HG03108 (cell line): ENCODE measurements at regions not wholly inside any gene's neighbourhood (a gene's known extent, or its start where the extent isn't known, plus 50 kb on each side); places are given as distances from the start of the nearest gene placed in this dataset.
"Not testable (repeated sequence)": the region's sequence is repeated elsewhere in the genome, so short reads cannot be mapped to it uniquely, and the experiment has no call there.

Source experiments
- ATAC-seq: cut with Tn5 transposase; IDR thresholded peaks from one replicate; pipeline ENCODE4 v1.9.1; 2021; ENCODE audit warnings: moderate library complexity; ENCODE audit not compliant: unreplicated experiment

DNA sequence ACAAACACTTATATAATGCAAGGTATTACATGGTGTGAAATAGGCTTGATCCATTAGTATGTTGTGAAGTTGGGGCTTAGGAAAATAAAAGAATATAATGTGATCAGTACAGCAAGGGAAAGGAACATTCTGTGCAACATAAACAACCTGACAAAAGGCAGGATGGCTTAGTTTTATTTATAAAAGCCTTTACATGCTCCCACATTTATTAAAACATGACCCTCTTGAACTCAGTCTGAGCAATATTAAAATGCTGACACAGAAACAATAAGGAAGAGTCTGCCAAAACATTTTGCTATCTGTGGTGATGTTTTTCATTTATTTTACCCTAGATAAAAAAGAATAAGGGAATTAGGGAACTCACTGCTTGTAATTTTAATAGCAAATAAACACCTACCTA is 519.7 kb downstream of the PCDH7 start:
- no peak for ATAC-seq

DNA sequence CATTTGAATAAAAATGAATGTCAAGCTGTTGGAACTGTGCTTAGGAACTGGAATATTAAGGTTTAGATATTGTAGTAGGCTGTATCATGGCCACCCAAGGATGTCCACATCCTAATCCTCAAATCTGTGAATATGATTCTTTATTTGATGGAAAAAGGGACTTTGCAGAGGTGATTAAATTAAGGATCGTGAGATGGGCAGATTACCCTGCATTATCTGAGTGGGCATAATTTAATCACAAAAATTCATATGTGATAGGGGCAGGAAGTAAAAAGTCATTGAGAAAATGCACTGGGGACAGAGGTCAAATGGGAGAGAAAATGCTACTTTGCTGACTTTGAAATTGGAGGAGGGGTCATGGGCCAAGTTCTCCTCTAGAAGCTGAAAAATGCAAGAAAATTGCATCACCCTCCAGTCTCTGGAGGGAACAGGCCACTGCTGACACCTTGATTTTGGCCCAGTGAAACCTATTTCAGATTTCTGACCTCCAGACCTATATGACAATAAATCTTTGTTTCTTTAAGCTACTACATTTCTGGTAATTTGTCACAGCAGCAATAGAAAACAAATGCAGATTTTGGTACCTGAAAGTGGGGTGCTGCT is 521.4 kb downstream of the PCDH7 start:
- no peak for ATAC-seq

DNA sequence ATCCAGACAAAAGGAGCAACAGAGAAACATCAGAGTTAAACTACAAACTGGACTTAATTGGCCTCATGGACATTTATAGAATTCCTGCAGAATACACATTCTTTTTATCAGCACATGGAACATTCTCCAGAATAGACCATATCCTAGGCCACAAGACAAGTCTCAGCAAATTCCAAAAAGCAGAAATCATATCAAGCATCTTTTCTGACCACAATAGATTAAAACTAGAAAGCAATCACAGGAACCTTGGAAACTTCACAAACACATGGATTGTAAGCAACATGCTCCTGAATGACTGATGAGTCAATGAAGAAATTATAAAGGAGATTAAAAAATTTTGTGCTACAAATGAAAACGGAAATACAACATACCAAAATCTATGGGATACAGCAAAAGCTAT is 526.7 kb downstream of the PCDH7 start:
- ATAC-seq, result no peak

DNA sequence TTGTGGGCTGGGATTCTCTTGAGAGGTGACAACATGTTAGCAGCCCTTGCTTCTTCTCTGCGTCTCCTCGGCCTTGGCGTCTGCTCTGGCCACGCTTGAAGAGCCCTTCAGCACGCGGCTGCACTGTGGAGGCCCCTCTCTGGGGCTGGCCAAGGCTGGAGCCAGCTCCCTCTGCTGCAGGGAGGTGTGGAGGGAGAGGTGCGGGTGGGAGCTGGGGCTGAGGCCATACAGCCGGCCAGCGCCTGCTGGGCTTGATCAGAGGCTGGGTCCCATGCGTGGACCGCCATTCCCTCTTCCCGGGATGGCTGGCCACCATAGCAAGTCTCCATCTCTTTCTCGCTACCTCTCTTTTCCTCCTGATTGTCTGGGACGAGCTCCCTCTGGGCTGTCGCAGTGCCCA is 539.0 kb downstream of the PCDH7 start:
- no peak for ATAC-seq

DNA sequence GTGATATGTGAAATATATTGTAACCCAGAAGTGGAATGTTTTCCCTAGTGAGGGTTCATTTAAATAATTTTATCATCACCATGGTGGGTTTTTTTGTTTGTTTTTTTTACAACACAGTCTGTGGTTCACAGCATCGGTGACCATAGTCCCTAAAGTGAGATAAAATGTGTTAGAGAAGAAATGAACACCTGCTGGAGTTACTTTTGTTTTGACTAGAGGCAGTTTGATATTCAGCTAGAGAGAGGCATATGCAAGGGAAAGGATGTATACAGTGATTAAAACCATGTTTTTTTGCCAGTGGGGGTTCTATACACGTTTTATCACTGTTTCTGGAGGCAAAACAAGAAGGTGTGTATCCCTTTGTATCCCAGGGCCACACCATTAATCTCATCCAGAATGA is 541.5 kb downstream of the PCDH7 start:
- no peak for ATAC-seq

DNA sequence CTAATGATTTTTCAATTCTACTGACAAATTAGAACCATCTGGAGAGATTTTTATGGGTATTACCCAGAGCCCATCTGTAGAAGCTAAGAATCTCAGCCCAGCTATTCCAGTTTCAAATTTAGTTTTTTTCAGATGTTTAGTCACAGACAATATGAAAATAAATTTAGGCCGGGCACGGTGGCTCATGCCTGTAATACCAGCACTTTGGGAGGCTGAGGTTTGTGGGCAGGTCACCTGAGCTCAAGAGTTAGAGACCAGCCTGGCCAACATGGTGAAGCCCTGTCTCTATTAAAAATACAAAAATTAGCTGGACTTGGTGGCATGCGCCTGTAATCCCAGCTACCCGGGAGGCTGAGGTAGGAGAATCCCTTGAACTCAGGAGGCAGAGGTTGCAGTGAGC is 545.9 kb downstream of the PCDH7 start:
- not testable (repeated sequence) for ATAC-seq

DNA sequence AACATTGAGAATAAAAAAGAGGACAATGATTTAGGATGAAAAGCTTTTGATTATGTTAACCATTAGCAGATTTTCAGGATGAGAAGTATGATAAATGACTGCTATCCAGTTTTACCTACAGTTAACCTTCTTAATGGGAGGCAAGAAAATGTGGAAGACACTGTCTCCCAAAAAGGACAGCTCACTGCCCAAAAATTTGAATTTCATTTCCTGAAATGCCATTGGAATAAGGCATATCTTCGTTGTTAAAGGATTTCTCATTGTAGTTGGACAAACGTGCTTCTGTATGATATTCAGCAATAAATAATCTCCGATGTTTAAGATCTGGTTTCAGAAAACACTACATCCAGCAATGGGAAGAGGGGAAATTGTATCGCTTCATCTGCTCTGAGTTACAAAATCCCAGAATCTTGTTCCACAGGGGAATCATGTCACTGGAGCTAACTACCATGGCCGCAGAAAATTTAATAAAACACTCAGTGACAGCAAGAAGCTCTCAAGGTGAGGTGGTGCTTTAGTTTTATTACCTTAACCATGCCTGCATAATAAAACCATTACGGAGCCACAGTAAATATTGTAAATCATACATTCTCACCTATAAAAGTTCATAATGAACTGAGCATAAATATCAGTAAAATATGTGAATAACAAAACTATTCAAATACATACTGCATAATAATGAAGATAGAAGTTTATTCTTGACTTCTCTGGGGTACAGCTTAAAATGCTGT is 552.3 kb downstream of the PCDH7 start:
- no peak for ATAC-seq

DNA sequence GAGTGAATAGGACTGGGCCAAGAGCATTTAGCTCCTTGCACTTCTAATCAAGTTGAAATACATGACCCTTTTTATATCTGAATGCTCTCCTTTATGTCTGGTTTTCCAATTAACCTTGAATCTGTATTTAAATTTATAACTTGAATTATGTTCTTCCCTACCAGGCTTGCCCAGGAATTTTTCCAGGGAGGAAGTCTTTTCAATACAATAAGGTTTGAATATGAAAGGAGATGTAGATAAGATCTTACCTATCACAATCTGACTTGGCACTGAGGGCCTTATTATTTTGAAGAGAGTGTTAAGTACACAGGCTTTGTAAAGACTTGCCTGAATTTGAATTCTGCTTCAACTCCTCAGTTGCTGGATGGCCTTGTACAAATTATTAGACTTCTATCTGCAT is 555.7 kb downstream of the PCDH7 start:
- no peak for ATAC-seq

DNA sequence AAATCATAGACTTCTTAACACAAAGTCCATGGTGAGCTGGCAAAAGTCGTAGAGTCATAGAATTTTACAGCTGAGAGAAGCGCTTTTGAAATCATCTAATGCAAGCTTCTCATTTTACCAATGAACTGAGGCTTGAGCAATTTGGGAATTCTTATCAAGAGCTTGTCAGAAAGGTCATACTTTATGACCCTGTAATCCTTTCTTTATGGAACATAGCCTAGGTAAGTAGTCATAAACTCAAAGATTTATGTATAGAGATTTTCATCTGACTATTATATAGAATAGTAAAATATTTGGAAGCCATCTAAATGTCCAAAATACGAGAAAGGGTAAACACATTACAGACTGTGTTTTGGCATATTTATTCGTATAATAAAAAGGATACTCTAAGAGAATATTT is 563.5 kb downstream of the PCDH7 start:
- no peak for ATAC-seq

DNA sequence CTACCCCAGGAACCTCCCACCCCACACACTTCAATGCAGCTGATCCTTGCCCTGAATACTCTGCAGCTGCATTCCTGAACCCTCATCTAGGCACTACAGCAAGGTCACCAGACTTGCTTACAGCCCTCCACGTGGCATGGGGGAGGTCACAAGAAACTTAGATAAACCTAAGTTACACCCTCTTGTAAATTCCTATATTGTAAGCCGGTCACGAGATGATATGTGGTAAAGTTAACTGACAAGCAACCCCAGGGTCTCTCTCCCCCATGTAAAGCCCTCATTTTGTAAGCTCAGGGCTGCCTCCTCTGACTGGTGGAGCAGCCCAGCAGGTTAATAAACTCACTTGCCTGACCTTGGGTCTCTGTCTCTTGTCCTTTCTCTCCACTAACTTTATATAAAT is 570.7 kb downstream of the PCDH7 start:
- ATAC-seq, result no peak

DNA sequence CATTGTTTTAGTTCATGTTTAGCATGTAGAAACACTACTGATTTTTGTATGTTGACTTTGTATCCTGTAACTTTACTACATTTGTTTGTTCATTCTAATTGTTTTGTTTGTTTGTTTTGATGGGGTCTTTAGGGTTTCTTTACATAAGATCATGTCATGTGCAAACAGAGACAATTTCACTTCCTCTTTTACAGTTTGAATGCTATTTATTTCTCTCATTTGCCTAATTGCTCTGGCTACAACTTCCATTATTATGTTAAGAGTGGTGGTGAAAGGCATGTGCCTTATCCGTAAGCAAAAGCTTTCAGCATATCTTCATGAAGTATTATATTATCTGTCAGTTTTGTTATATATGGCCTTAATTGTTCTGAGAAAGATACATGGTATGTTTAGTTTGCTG is 571.1 kb downstream of the PCDH7 start:
- no peak for ATAC-seq

DNA sequence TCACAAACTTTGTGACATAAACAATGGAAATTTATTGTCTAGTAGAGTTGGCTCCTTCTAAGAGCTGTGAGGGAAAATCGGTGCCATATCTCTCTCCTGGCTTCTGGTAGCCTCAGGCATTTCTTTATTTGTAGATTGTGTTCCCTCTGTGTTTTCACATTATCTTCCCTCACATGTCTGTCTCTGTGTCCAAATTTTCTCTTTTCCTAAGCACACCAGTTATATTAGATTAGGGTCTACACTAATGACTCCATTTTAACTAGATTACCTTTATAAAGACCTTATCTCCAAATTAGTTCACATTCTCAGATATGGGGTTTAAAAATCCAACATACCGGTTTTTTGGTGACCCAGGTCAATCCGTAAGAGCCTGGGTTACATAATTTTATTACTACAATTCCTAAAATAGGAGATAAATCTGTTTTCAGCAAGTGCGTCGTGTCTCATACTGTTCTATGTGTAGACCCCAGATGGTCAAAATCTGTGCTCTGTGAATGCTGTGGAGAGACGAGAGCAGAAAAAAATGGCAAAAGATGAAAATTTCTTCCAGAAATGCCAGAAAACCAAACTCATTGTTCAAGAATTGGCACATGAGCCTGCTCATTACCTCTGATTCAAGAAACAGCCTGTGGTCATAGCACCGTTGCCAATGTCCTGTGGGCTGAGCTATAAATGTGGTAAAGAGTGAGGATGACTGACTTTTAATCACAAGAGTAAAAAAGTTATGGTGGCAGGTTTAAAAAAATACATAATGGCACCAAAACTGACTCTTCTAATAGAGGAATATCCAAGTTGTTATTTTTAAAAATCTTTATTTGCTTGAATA is 574.7 kb downstream of the PCDH7 start:
- no peak for ATAC-seq

DNA sequence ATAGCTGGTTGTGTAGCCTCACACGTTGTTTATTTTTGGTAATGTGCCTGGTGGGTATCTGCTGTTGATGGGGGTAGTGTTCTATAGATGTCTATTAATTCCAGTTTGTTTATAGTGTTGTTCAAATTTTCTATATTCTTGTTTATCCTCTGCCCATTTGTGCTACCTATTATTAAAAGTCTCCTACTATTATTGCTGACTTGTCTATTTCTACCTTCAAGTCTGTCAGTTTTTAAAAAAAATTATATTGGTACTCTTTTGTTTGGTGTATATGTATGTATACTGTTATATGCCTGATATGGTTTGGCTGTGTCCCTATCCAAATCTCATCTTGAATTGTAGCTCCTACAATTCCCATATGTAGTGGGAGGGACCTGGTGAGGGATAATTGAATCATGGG is 578.6 kb downstream of the PCDH7 start:
- ATAC-seq, result no peak

DNA sequence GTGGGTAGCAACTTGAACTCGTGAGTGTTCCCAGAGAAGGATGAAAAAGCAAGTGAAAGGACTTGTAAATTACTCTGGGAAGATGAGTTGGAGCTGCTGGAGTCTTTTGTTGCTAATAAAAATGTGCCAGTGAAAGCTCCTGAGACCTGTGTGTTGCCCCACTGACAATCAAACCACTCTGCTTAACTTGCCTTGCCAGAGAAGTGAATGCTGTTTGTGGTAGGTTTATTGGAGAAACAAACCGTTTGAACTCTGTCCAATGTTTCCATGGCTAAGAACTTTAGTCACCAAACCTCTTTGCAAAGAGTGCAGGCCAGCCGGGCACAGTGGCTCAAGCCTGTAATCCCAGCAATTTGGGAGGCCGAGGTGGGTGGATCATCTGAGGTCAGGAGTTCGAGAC is 586.9 kb downstream of the PCDH7 start:
- no peak for ATAC-seq

DNA sequence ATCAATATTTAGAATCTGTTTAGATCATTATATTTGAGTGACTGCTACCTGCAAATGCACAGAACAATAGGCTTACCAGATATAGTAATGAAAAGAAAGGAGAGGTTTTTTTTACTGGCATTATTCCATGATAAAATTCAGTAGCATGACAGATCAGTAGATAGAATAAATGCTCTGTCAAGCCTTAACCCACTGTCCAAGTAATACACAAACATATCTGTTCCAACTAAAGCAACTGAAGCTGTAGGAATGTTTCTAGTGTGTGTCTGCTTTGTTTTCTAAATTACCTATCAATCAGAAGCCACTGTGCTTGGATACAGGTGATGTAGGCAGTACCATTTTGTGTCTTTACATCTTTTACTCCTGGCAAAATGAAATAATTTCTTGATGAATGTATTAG is 604.6 kb downstream of the PCDH7 start:
- no peak for ATAC-seq

DNA sequence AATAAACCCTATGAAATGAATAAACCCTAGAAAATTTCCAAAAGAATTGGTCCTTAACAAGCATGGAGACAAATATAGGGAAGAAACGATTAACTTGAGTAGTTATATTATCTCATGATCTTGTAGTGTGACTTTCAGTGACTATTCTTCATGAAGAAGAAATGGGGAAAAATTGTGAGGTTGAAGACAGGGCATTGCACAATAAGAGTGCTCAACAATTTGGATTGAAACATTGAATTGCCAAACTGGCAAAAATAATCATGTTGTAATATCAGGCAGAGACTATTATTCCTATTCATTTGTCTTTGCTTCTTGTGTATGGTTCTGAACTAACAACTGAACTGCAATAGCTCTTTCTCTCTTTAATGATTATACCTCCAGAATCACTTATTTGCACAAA is 605.1 kb downstream of the PCDH7 start:
- ATAC-seq, result no peak

DNA sequence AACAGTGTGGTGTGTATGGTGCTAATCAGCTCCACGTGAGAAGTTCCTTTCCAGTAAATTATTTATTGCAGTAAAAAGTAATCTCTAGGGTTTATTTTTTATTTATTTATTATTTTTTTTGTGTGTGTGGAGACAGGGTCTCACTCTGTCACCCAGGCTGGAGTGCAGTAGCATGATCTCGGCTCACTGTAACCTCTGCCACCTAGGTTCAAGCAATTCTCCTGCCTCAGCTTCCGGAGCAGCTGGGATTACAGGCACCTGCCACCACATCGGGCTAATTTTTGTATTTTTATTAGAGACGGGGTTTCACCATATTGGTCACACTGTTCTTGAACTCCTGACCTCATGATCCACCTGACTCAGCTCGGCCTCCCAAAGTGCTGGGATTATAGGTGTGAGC is 606.9 kb downstream of the PCDH7 start:
- no peak for ATAC-seq

DNA sequence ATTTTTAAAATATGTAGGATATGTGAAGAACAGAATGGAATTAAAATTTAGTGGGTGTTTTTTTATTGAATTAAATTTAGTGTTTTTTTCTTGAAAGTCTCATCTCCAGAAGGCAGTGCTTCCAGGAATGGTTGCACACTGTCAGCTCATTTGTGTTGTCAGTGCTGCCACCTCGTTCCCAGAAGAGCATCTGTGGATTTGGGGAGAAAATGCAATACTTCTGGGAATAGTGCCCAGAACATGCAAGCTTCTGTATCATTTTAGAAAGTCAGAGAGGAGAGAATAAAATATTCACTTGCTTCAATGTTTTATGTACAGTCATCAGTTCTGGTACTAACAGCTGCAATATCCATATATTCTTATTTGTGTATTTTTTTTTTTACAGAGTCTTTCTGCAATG is 608.8 kb downstream of the PCDH7 start:
- no peak for ATAC-seq

DNA sequence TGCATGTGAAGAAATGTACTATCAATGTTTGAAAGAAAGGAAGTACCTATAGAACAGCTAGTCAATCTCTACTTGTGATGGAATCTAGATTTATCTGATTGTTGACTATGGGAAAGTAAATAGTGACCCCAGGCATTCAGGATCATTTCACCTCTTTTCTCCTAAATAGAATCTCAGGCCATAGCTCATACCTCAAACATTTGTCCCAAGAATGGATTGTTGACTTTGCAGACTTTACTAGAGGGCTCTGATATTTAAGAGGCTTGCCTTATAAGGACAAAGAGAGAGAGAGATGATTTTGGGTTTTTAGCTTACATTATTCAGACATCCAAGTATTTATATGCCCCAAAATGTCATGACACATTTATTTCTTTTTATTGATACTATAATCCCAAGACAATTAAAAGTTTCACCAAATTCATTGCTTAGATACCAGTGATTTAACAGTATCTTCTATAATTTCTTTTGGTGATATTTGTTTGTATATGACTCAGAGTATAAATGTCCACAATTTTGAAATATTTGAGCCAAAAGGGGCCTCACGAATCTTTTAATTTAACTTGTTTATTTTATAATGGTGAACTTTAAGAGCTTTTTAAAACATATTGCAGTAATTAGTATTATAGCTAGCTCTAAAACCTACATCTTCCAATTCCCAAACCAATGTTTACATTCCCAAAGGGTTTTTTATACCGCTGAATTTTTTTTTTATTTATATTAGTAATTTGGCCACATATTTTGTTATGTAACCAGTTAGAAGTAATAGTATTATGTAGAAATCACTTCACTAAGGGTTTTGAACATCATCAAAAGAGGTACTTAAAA is 614.1 kb downstream of the PCDH7 start:
- no peak for ATAC-seq

DNA sequence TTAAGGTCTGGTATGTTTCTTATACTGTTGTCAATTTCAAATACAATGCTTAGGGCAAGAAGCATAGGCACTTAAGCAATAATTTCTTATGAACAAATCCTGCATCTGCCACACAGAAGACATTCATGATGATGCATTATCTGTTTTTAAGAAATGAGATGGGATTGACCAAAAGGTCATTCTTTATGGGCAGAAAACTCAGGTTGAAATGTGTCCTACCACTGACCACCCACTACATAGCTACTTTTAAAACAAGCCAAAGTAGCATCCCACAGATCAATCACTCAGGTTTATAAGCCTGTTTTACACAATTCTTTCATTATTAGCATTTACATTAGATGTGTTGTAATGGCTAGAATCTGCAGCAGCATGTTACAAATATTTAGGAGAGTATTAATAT is 617.8 kb downstream of the PCDH7 start:
- ATAC-seq, result no peak

DNA sequence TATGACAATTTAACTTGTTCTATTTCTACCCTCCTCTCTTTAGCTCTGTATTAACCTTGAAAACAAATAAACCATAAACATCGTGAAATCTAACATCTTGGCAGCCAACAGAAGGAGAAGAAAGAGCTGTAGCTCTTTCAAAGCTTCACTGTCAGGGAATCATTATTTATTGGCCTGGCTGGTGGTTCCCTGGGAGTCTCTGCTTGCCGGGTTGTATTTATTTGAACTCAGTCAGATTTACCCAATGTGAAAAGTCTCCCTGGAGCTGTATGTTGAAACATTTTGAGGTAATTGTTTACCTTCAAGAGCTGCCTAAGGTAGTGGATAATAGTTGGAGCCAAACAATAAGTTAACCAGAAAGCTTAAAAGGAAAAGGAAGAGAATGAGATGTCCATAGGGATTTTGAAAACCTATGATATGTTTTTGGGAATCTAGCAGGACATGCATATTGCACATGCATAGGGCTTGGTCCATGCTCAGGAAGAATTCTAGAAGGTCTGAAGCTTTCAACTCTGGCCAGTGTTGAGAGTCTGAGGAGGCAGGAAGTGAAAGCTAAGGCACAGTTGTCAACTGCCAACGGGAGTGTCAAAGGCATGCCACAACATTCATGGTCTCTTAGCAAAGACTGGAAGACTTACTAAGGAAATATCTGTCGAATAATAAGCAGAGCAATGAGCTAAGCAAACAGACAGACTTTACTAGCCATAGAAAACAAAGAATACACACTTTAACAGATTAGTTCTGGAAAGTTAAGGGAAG is 621.6 kb downstream of the PCDH7 start:
- ATAC-seq, result no peak
